H1 (cell line): ENCODE measurements at regions not wholly inside any gene's neighbourhood (a gene's known extent, or its start where the extent isn't known, plus 50 kb on each side); places are given as distances from the start of the nearest gene placed in this dataset.

ENCODE experiments used
- CTCF ChIA-PET: fragments of 300-600 bp; sonication (Branson Sonifier 250); formaldehyde crosslinking; loops from one replicate; lab custom pipeline; 2021; ENCODE audit not compliant: partially characterized antibody; lab: Charles Lee
- POLR2A ChIA-PET: fragments of 300-600 bp; sonication (Branson Sonifier 250); formaldehyde crosslinking; loops from one replicate; lab custom pipeline; 2021; ENCODE audit warnings: inconsistent platforms; ENCODE audit not compliant: partially characterized antibody; lab: Charles Lee
- DNase-seq, 2 experiments: peaks; one replicate each; pipeline versions ENCODE4 v3.0.0 to v3.0.0-alpha.2; 2010 to 2022; ENCODE audit warnings: low spot score in 2 of 2, low read depth in 1 of 2, mixed read lengths in 1 of 2
- FAIRE-seq: peaks from 2 replicates; lab custom pipeline; 2011; peaks lifted over from hg19 to GRCh38; lab: Jason Lieb, UNC
- H2AFZ ChIP-seq: 2 replicates; pipeline ENCODE4 v1.8.1; 2012; ENCODE audit warnings: low read length, inconsistent platforms
- H2AK5ac ChIP-seq: 2 replicates; pipeline ENCODE4 v1.6.1; 2013; ENCODE audit warnings: low read depth, low read length
- H2BK120ac ChIP-seq: replicated peaks from 2 replicates; pipeline ENCODE3; 2013; ENCODE audit warnings: low read depth, low read length, inconsistent platforms
- H2BK12ac ChIP-seq: 2 replicates; pipeline ENCODE4 v1.6.1; 2013; ENCODE audit warnings: low read depth, low read length
- H2BK15ac ChIP-seq: 2 replicates; pipeline ENCODE4 v1.6.1; 2013; ENCODE audit warnings: low read length
- H2BK20ac ChIP-seq: 2 replicates; pipeline ENCODE4 v1.6.1; 2013; ENCODE audit warnings: low read length
- H2BK5ac ChIP-seq: 2 replicates; pipeline ENCODE4 v1.6.1; 2013; ENCODE audit warnings: low read depth, low read length
- H3K14ac ChIP-seq: 2 replicates; pipeline ENCODE4 v1.6.1; 2013; ENCODE audit warnings: inconsistent platforms; ENCODE audit not compliant: insufficient read length
- H3K18ac ChIP-seq: 2 replicates; pipeline ENCODE4 v1.6.1; 2013; ENCODE audit warnings: low read length; ENCODE audit errors: extremely low read depth
- H3K23ac ChIP-seq: 2 replicates; pipeline ENCODE4 v1.6.1; 2013; ENCODE audit warnings: inconsistent platforms; ENCODE audit not compliant: insufficient read length
- H3K23me2 ChIP-seq: 2 replicates; pipeline ENCODE4 v1.6.1; 2013; ENCODE audit warnings: low read depth, low read length
- H3K27ac ChIP-seq: 2 replicates; pipeline ENCODE4 v1.6.1; 2011; ENCODE audit warnings: low read depth, low read length, inconsistent platforms
- H3K27me3 ChIP-seq, 4 experiments: replicated peaks in 1 of 4; 1 replicate in 1 of 4; 2 replicates in 3 of 4; pipeline versions ENCODE4 v1.6.1 to v1.8.1; 2011 to 2013; ENCODE audit warnings: low read length in 3 of 4, mild to moderate bottlenecking in 3 of 4, inconsistent platforms in 2 of 4, mixed read lengths in 2 of 4, moderate library complexity in 1 of 4; ENCODE audit not compliant: control insufficient read depth in 3 of 4, insufficient read depth in 3 of 4; ENCODE audit errors: extremely low read depth in 1 of 4
- H3K36me3 ChIP-seq, 4 experiments: 2 replicates each; pipeline versions ENCODE4 v1.6.1 to v1.8.1; 2011 to 2013; ENCODE audit warnings: mild to moderate bottlenecking in 4 of 4, low read length in 3 of 4, moderate library complexity in 2 of 4, control low read depth in 1 of 4, inconsistent platforms in 1 of 4; ENCODE audit not compliant: insufficient read depth in 4 of 4, control insufficient read depth in 2 of 4
- H3K4ac ChIP-seq: replicated peaks from 2 replicates; pipeline ENCODE3; 2013; ENCODE audit warnings: low read length, low read depth, mixed read lengths, inconsistent platforms; ENCODE audit not compliant: insufficient read length
- H3K4me1 ChIP-seq, 4 experiments: replicated peaks in 1 of 4; 1 replicate in 1 of 4; 2 replicates in 3 of 4; pipeline versions ENCODE4 v1.6.1 to v1.8.1; 2011 to 2013; ENCODE audit warnings: low read length in 3 of 4, inconsistent platforms in 2 of 4, mixed read lengths in 1 of 4; ENCODE audit not compliant: insufficient read depth in 4 of 4, control insufficient read depth in 3 of 4
- H3K4me2 ChIP-seq, 2 experiments: 2 replicates each; pipeline versions ENCODE4 v1.6.1 to v1.8.1; 2011 to 2013; ENCODE audit warnings: low read depth in 2 of 2, low read length in 2 of 2, control low read depth in 1 of 2, inconsistent platforms in 1 of 2, mild to moderate bottlenecking in 1 of 2; ENCODE audit not compliant: insufficient read depth in 1 of 2
- H3K4me3 ChIP-seq, 4 experiments: fragments of 200-600, 300-600 bp in 1 of 4; sonication (generic), shearing (Covaris generic), sonication (Bioruptor Twin) in 1 of 4; 2 replicates each; pipeline versions ENCODE4 v1.5.1 to v1.8.1; 2011 to 2016; ENCODE audit warnings: low read length in 4 of 4, low read depth in 3 of 4, control low read depth in 2 of 4, inconsistent platforms in 2 of 4, mild to moderate bottlenecking in 2 of 4, mixed read lengths in 1 of 4, moderate library complexity in 1 of 4; ENCODE audit not compliant: insufficient read depth in 2 of 4; ENCODE audit errors: extremely low read depth in 1 of 4
- H3K56ac ChIP-seq: replicated peaks from 2 replicates; pipeline ENCODE3; 2013; ENCODE audit warnings: low read depth, mild to moderate bottlenecking, mixed read lengths, low read length, inconsistent platforms; ENCODE audit not compliant: insufficient read length
- H3K79me1 ChIP-seq: 2 replicates; pipeline ENCODE4 v1.6.1; 2013; ENCODE audit warnings: low read depth, low read length, control low read depth
- H3K79me2 ChIP-seq, 2 experiments: 2 replicates each; pipeline versions ENCODE4 v1.6.1 to v1.8.1; 2012 to 2013; ENCODE audit warnings: low read length in 2 of 2, mild to moderate bottlenecking in 2 of 2, inconsistent platforms in 1 of 2; ENCODE audit not compliant: insufficient read depth in 2 of 2, control insufficient read depth in 1 of 2
- H3K9ac ChIP-seq, 4 experiments: replicated peaks in 1 of 4; 1 replicate in 1 of 4; 2 replicates in 3 of 4; pipeline versions ENCODE4 v1.6.1 to v1.8.1; 2011 to 2013; ENCODE audit warnings: low read depth in 3 of 4, low read length in 3 of 4, control low read depth in 2 of 4, mild to moderate bottlenecking in 2 of 4, moderate library complexity in 2 of 4, inconsistent platforms in 1 of 4; ENCODE audit errors: extremely low read depth in 1 of 4
- H3K9me3 ChIP-seq, 2 experiments: 2 replicates each; pipeline versions ENCODE4 v1.6.1 to v1.8.1; 2012 to 2013; ENCODE audit warnings: mild to moderate bottlenecking in 2 of 2, moderate library complexity in 2 of 2, control low read depth in 1 of 2, inconsistent platforms in 1 of 2, low read depth in 1 of 2, low read length in 1 of 2, mixed read lengths in 1 of 2; ENCODE audit not compliant: insufficient read depth in 2 of 2
- H4K20me1 ChIP-seq, 2 experiments: replicated peaks in 1 of 2; 2 replicates each; pipeline versions ENCODE3 to v1.8.1; 2011 to 2013; ENCODE audit warnings: inconsistent platforms in 2 of 2, low read length in 2 of 2, mild to moderate bottlenecking in 1 of 2; ENCODE audit not compliant: insufficient read depth in 2 of 2, control insufficient read depth in 1 of 2
- H4K5ac ChIP-seq: 2 replicates; pipeline ENCODE4 v1.6.1; 2013; ENCODE audit warnings: low read length, low read depth, mixed read lengths, inconsistent platforms; ENCODE audit not compliant: insufficient read length
- H4K8ac ChIP-seq: 2 replicates; pipeline ENCODE4 v1.8.0; 2013; ENCODE audit warnings: mild to moderate bottlenecking, moderate library complexity, low read length, inconsistent platforms; ENCODE audit not compliant: insufficient read depth; ENCODE audit errors: extremely low read depth
- H4K91ac ChIP-seq: replicated peaks from 2 replicates; pipeline ENCODE3; 2013; ENCODE audit warnings: low read length, mixed read lengths, inconsistent platforms; ENCODE audit not compliant: insufficient read length
- CEBPB ChIP-seq: IDR thresholded peaks from 2 replicates; pipeline ENCODE4 v1.6.1; 2012; ENCODE audit warnings: low read depth, low read length
- CTBP2 ChIP-seq: IDR thresholded peaks from 2 replicates; pipeline ENCODE4 v1.7.0; 2011; ENCODE audit warnings: borderline replicate concordance, mild to moderate bottlenecking, moderate library complexity, mixed read lengths, low read length; ENCODE audit not compliant: insufficient read depth, insufficient read length
- GABPA ChIP-seq: IDR thresholded peaks from 2 replicates; pipeline ENCODE4 v1.6.1; 2011; ENCODE audit warnings: mild to moderate bottlenecking, low read length, moderate library complexity, borderline replicate concordance; ENCODE audit not compliant: insufficient read depth
- HDAC6 ChIP-seq: IDR thresholded peaks from one replicate; pipeline ENCODE4 v1.7.1; 2012; ENCODE audit warnings: low read depth, mild to moderate bottlenecking, inconsistent platforms, low read length, moderate library complexity
- NRF1 ChIP-seq: IDR thresholded peaks from 2 replicates; pipeline ENCODE4 v1.6.1; 2011; ENCODE audit warnings: mild to moderate bottlenecking, low read depth, low read length, improper control_type of control experiment
- RFX5 ChIP-seq: IDR thresholded peaks from 2 replicates; pipeline ENCODE4 v1.6.1; 2011; ENCODE audit warnings: low read depth, low read length, improper control_type of control experiment, borderline replicate concordance
- RNF2 ChIP-seq: fragments of 200-900, 300-1000 bp; sonication (generic); IDR thresholded peaks from 2 replicates; pipeline ENCODE4 v1.7.1; 2016; ENCODE audit warnings: borderline replicate concordance, low read depth, mild to moderate bottlenecking, antibody characterized with exemption, low read length; ENCODE audit not compliant: poor library complexity, severe bottlenecking; ENCODE audit errors: missing control alignments
- USF2 ChIP-seq: IDR thresholded peaks from 2 replicates; pipeline ENCODE4 v1.6.1; 2011; ENCODE audit warnings: low read length, improper control_type of control experiment
- WGBS, 2 experiments: shearing (Covaris generic) in 1 of 2; methylation state at CpG; one replicate each; pipeline versions ENCODE4 v1.1.6 to v1.1.7; 2013 to 2015; ENCODE audit warnings: low lambda C conversion rate in 2 of 2, mixed read lengths in 2 of 2, inconsistent platforms in 1 of 2, low coverage in 1 of 2, missing lambda C conversion rate in 1 of 2; ENCODE audit not compliant: insufficient replicate concordance in 2 of 2, insufficient coverage in 1 of 2, insufficient read length in 1 of 2; ENCODE audit errors: extremely low coverage in 1 of 2, missing lambda C conversion rate in 1 of 2; 5-methylcytosine and 5-hydroxymethylcytosine counted together

DNA sequence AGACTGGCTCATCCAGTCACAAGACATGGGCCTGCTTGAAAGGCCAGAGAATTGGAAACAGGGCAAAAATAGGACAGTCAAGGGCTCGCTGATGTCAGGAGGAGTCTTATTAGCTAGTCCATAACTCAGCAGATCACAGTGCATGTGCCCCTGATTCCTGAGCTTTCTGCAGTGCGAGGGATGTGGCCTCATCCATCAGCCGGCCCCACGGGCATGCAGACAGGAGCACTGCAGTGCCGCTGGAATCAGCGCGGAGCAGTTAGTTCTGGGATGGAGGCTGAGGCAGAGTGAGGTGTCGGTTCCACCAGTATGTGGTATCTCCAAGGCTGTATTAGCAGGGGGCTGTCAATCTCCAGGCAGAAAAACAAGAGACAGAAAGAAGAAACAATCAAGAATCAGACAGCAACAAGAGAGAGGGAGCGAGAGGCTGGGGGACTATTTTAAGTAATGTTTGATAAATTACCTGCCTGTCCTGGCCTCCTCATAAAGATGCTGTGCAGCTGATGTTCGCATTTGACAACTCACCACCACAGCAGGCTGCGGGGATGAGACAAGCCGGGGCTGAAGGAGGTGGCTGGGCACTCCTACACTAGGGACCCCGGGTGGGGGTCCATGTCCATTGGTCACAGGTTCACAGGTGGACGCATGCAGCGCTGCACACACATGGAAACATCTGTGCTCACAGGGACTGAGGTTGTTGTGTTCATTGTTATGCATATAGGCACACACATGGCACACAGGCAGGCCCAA lies 167.2 kb downstream of the TRIM29 start:
- Histone ChIP-seq H3K4ac (no peak overlapping the region), H3K4me2 (no peak overlapping the region), H3K9ac (no peak overlapping the region), H4K91ac (no peak overlapping the region), H3K4me1 (peaks cover 2 to 13% (median 8%) of the 10 kb centered on the region in 4 experiments; a peak in 5 of 7 replicates), H3K79me2 (no peaks in the 10 kb centered on the region), H3K23ac (no peak overlapping the region), H2BK120ac (no peak overlapping the region), H3K9me3 (no peaks in the 10 kb centered on the region), H3K27ac (no peak overlapping the region), H2BK12ac (0 out of 2 replicates have a peak overlapping the region, but pooled peaks have one; percentile 9), H2AFZ (no peak overlapping the region), H3K79me1 (no peaks in the 10 kb centered on the region), H2BK15ac (no peak overlapping the region), H4K5ac (no peak overlapping the region), H2AK5ac (no peak overlapping the region), H3K4me3 (no peak overlapping the region), H2BK20ac (no peak overlapping the region), H4K20me1 (no peaks in the 10 kb centered on the region), H3K56ac (no peak overlapping the region), H3K23me2 (no peaks in the 10 kb centered on the region; the same call in 1 of the 2 replicates), H3K14ac (no peak overlapping the region), H2BK5ac (no peak overlapping the region), H4K8ac (no peak overlapping the region; the same call in 1 of the 2 replicates), H3K36me3 (no peaks in the 10 kb centered on the region), H3K18ac (no peak overlapping the region), H3K27me3 (no peaks in the 10 kb centered on the region; a peak in 2 of 7 replicates)
- ChIA-PET CTCF (interaction anchor here (1.4 kb wide), 1 partner anchor 25 kb away, joined by 3 read pairs; no protein-coding TSS in a partner anchor), POLR2A (no interaction called here)
- DNase-seq (no peak), FAIRE-seq (no peak)
- 93% methylated on average over 15 of the region's 15 CpGs; no CpG with 5 or more reads in 1 of the 2 experiments for WGBS, 2 experiments
- no peak for TF ChIP-seq USF2
- TF ChIP-seq RNF2 = no peak
- no peak for TF ChIP-seq NRF1
- no peak for TF ChIP-seq CEBPB
- no peak for TF ChIP-seq RFX5
- TF ChIP-seq CTBP2 = no peak
- no peak for TF ChIP-seq GABPA
- no peak for TF ChIP-seq HDAC6
